ENCODE measurements at regions not wholly inside any gene's neighbourhood (a gene's known extent, or its start where the extent isn't known, plus 50 kb on each side); places are given as distances from the start of the nearest gene placed in this dataset.

DNA sequence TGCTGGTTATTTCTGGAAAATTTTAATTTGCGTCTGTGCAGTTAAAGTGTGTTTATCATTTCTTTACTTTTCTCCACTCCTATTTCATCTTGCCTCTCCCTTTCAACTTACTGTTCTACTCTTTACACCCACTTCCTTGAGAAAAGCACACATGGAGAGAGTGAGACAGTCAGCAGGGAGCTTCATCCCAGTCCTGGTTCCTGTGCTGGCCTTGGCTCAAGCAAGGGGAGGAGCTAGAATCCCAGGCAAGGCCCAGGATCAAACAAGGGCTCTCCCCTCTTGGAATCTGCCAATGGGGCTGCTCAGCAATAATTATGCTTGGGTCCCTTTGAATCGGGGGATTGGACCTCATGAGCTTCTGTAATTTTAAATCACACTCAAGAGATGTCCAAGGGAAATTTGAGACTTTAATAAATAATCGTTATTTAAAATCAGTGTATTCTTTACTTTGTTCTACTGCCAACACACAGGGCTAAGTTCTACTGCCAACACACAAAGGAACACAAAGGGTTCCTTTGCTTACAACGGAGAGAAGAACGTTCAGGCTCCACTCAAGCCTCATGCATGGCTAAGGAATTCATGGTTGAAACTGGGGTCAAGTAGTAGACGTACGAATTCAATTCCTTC, 439.3 kb upstream of the DAB2 start:
- DNase-seq, result no peak

GRCh38 chr5:39857041-39857440, 432.3 kb upstream of the DAB2 start:
- DNase-seq, result no peak

DNA sequence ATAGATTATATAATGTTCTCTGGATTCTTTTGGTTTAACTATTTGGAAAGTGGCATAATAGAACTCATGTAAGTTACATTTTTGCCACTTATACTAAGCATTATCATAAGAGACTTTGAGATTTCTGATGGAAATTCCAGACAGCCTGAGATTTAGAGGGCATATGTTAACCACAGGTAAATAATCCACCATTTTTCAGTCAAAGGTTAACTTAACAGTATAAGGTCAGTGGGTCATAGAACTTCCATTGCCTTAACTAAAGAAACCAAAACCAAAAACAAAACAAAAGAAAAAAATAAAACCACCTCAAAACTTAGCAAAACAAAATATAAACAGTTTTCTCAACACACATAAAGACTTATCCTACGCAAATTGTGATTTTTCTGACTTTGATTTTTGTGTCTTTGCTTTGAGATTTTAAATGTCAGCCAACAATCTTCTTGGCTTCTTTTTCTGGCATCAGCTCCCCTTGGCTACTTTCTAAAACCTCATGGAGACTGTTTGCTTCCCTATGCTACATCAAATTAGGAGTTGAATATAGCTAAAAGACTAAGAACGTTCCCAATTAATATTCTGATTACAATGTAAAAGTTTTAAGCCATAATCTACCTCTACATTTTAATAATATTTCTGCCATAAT, 430.1 kb upstream of the DAB2 start:
- no peak for DNase-seq

DNA sequence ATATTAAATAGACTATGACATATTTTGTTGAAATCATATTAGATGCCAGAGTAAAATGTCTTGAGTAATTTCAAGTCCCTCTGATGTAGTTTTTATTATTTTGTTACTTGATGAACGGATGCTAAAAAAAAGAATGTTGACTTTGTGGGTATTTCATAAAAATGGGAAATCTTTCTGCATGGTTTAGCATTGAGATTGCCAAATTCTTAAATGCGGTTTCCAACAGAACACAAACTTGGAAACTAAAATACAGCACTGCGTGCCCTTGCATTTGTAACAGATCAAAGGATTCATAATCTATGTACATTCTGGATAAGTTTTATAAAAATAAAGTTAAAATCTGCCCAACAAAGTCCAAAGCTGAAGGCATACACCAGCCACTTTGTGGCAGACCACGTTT, 425.5 kb upstream of the DAB2 start:
- no peak for DNase-seq

- no peak for DNase-seq
These were observed 421.4 kb upstream of the DAB2 start for GRCh38 chr5:39846144-39846543.

- DNase-seq, result no peak
These were observed 419.0 kb upstream of the DAB2 start for GRCh38 chr5:39843767-39844166.

GRCh38 chr5:39835371-39835770, 410.6 kb upstream of the DAB2 start:
- no peak for DNase-seq

- no peak for DNase-seq
These were observed 404.7 kb upstream of the DAB2 start for GRCh38 chr5:39829441-39829840.

DNA sequence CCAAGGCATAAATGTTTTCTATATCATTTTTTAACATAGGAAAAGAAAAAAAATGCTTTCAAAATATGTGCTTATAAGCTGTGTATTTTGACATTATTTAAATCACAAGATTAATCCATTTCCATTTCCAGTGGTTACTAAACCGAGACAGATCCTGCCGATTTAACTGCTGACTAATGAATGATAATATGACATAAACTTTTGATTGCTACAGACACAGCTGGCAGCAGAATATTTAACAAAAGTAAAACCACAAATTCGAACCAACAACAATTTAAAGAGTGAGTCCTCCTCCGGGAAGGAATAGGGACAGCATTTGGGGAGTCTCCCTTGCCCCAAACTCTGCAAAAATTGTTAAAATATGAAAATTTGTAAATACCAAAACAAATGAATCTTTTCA, 401.3 kb upstream of the DAB2 start:
- no peak for DNase-seq

GRCh38 chr5:39825301-39825700, 400.5 kb upstream of the DAB2 start:
- no peak for DNase-seq

DNA sequence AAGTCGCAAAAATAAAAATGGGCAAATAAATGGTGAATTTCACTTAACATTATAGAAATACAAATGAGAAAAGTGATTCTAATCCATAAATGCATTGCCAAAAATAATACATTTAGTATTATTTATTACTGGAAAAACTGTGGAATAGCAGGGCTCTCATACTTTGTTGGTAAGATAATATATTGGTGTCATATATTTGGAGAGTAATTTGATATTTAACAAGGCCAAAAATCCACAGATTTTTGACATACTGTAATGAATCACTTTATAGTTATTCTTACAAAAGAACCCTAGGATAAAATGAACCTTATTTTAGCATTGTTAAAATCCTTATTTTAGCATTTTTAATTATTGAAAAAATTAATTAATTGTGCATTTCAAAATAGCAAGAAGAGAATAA, 397.2 kb upstream of the DAB2 start:
- no peak for DNase-seq

DNA sequence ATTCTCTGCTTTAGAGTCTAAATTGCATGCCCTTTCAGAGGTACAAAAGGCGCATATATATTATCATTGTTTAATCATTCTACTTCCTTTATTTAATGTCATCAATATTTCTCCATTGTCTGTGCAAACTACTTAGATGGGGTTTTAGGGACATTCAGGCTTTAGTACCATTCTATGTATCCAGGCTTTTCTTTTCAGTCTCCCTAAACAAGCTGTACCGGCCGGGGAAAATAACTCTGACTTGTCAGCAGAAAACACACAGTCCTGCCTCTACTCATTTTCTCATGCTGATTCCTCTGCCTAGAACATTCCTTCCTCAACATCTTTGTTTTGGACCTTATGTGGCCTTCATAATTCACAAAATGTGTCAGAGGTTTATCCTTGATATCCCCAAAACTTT, 392.1 kb upstream of the DAB2 start:
- DNase-seq, result no peak

- DNase-seq, result no peak
These were observed 391.5 kb upstream of the DAB2 start for GRCh38 chr5:39816156-39816845.

GRCh38 chr5:39815711-39816110, 390.9 kb upstream of the DAB2 start:
- DNase-seq, result no peak

- no peak for DNase-seq
These were observed 386.6 kb upstream of the DAB2 start for GRCh38 chr5:39811381-39811780.

GRCh38 chr5:39808656-39809055, 383.9 kb upstream of the DAB2 start:
- no peak for DNase-seq

DNA sequence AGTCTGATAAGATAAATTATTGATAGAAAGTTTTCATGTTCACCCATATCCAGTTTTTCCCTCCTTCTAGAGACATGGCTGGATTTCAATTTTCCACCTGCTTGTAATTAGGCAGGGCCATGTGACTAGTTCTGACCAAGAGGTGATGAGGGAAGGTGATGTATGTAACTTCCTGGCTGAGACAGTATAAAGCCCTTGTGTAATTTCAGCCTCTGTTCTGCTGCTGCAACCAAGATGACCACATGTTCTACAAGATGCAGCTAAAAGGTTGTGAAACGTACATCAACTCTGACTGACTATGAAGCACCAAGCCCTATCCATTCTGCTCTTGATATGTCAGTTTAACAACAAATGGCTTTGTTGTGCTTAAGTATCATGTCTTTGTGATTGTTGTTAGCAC, 376.5 kb upstream of the DAB2 start:
- DNase-seq, result no peak

GRCh38 chr5:39800042-39800601, 375.3 kb upstream of the DAB2 start:
- DNase-seq, result no peak

DNA sequence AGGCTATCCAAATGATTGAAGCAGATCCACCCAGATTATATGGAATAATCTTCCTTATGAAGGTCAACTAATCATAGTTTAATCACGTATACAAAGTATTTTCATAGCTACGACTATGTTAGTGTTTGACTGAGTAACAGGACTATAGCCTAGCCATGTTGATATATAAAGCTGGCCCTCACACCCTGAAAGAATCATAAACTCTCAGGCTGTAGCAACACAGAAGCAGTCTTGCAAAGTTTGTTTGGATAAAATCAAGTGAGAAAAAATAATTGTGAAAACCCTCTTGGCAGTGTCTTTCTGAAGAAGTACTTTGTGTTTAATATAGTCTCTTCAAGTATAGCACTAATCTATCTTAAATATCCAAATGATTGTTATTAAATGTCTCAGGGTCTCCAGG, 374.5 kb upstream of the DAB2 start:
- no peak for DNase-seq

DNA sequence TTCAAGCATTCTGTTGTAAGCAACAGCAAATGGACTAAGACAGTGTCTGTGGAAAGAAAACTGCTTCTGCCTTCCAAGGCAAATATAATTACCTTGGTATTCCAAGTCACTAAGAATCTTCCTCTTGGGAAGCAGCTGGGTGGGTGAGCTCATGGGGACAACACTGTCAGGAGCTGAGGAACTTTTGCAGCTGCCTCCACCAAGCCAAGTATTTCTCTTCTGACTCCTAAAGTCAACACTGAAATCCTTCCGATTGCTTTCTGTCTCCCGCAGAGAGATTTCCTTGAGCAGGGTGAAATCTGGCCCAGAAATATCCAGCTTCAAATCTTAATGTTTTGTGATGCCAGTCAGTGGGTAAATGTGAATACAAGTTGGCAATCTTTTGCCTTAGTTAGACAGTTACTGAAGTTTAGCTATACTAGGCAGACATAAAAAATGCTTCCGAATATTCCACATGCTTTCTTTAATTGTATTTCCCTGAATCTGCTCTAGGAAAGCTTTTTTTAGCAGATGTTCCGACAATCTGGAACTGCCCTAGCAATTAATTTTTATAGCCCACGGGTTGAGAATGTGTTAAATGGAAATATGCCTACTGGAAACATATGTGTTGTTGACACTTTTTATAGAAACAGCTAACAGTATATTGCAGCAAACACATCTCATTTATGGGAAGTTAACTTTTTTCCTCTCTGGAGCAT, 369.9 kb upstream of the DAB2 start:
- no peak for DNase-seq

DNA sequence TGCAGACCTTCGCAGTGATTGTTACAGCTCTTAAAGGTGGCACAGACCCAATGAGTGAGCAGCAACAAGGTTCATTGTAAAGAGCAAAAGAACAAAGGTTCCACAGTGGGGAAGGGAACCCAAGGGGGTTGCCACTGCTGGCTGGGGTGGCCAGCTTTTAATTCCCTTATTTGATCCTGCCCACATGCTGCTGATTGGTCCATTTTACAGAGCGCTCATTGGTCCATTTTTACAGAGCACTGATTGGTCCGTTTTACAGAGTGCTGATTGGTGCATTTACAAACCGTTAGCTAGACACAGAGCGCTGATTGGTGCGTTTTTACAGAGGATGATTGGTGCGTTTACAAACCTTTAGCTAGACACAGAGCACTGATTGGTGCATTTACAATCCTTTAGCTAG, 360.6 kb upstream of the DAB2 start:
- no peak for DNase-seq

- no peak for DNase-seq
These were observed 359.1 kb upstream of the DAB2 start for GRCh38 chr5:39783756-39784421.

DNA sequence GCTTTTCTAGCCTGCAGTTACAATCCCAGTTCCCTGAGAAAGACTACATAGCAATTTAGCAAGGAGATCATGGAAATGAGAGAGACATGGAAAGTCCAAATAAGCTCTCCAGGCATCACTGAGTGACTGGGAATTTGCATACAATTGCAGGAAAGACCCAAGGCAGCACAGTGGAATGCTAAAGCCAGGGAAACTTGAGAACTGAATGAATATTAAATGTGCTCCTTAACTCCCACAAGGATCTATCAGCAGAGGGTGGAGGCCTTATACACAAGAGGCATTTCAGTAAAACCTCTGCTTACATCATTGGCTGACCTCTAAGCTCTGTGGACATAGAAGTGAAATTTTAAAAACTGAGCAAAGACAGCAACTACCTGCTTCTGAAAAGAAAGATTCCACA, 355.6 kb upstream of the DAB2 start:
- DNase-seq, result no peak

All from NCI-H524 (cell line).